PC-3 (cell line): ENCODE measurements at regions not wholly inside any gene's neighbourhood (a gene's known extent, or its start where the extent isn't known, plus 50 kb on each side); places are given as distances from the start of the nearest gene placed in this dataset.

Experiments
- ATAC-seq: fragments of 200-7000 bp; cut with Tn5 transposase; 2 replicates; pipeline ENCODE4 v1.9.1; 2020; ENCODE audit warnings: mild to moderate bottlenecking, moderate library complexity
- BruUV-seq: library from RNA; stranded (reverse); fragments of 400-500 nt; replicated peaks from 2 replicates; lab custom pipeline; 2021; lab: Mats Ljungman, UMichigan
- CTCF ChIA-PET: fragments of 300-600 bp; sonication (Branson Sonifier 250); formaldehyde crosslinking; loops from one replicate; lab custom pipeline; 2022; ENCODE audit warnings: antibody characterized with exemption; lab: Charles Lee
- POLR2A ChIA-PET: fragments of 300-600 bp; sonication (Branson Sonifier 250); formaldehyde crosslinking; loops from one replicate; lab custom pipeline; 2022; ENCODE audit warnings: antibody characterized with exemption; ENCODE audit not compliant: unreplicated experiment; lab: Charles Lee
- DNase-seq: peaks from one replicate; pipeline ENCODE4 v3.0.0-alpha.2; 2015
- H2AFZ ChIP-seq: fragments of 300-600 bp; sonication (generic); 2 replicates; pipeline ENCODE4 v1.6.0; 2016; ENCODE audit warnings: antibody characterized with exemption, low read length
- H3F3A ChIP-seq: fragments of 300-600 bp; sonication (generic); one replicate; pipeline ENCODE4 v1.6.0; 2017; ENCODE audit warnings: antibody characterized with exemption, low read length, control low read depth, mild to moderate bottlenecking; ENCODE audit not compliant: unreplicated experiment
- H3K27ac ChIP-seq: fragments of 300-600 bp; sonication (generic); 2 replicates; pipeline ENCODE4 v1.5.1; 2016; ENCODE audit warnings: mild to moderate bottlenecking, low read length
- H3K27me3 ChIP-seq: fragments of 300-600 bp; sonication (generic); 2 replicates; pipeline ENCODE4 v1.6.1; 2016; ENCODE audit warnings: low read length, mixed read lengths
- H3K36me3 ChIP-seq: fragments of 300-600 bp; sonication (generic); 2 replicates; pipeline ENCODE4 v1.6.1; 2016; ENCODE audit warnings: low read depth, mixed run types, low read length, mixed read lengths
- H3K4me1 ChIP-seq: fragments of 300-600 bp; sonication (generic); 2 replicates; pipeline ENCODE4 v1.5.1; 2016; ENCODE audit warnings: low read length; ENCODE audit not compliant: insufficient read depth
- H3K4me2 ChIP-seq: fragments of 300-600 bp; sonication (generic); 2 replicates; pipeline ENCODE4 v1.6.0; 2016; ENCODE audit warnings: low read length
- H3K4me3 ChIP-seq: fragments of 300-600 bp; sonication (generic); 2 replicates; pipeline ENCODE4 v1.5.1; 2016; ENCODE audit warnings: mild to moderate bottlenecking, low read length, mixed read lengths
- H3K79me2 ChIP-seq: fragments of 300-600 bp; sonication (generic); 2 replicates; pipeline ENCODE4 v1.6.1; 2017; ENCODE audit warnings: low read length, mixed read lengths
- H3K9ac ChIP-seq: fragments of 300-600 bp; sonication (generic); 2 replicates; pipeline ENCODE4 v1.6.0; 2016; ENCODE audit warnings: mild to moderate bottlenecking, low read length
- H3K9me2 ChIP-seq: fragments of 300-600 bp; sonication (generic); replicated peaks from 2 replicates; pipeline ENCODE4 v1.6.1; 2016; ENCODE audit warnings: mixed run types, low read length, mixed read lengths
- H3K9me3 ChIP-seq: fragments of 300-600 bp; sonication (generic); 2 replicates; pipeline ENCODE4 v1.6.1; 2016; ENCODE audit warnings: low read length, mixed read lengths
- H4K20me1 ChIP-seq: fragments of 300-600 bp; sonication (generic); 2 replicates; pipeline ENCODE4 v1.6.1; 2016; ENCODE audit warnings: low read length, mixed read lengths
- CTCF ChIP-seq: fragments of 300-600 bp; sonication (generic); conservative IDR thresholded peaks from 2 replicates; pipeline ENCODE4 v1.5.1; 2017; ENCODE audit warnings: antibody characterized with exemption, low read depth, mild to moderate bottlenecking, low read length
- EZH2 ChIP-seq: fragments of 300-600 bp; sonication (generic); IDR thresholded peaks from one replicate; pipeline ENCODE4 v1.6.1; 2017; ENCODE audit warnings: antibody characterized with exemption, mild to moderate bottlenecking, low read length; ENCODE audit not compliant: unreplicated experiment
- EZH2phosphoT487 ChIP-seq: fragments of 300-600 bp; sonication (generic); IDR thresholded peaks from 2 replicates; pipeline ENCODE4 v1.6.1; 2018; ENCODE audit warnings: mild to moderate bottlenecking, antibody characterized with exemption, low read length, borderline replicate concordance
- intact Hi-C: fragments of 100-400 bp; cut with micrococcal nuclease; formaldehyde crosslinking; loops from 2 replicates; pipeline ENCODE4 v1.9.0; 2023

GRCh38 chr6:164150232-164150631, 735.7 kb downstream of the QKI start:
- no TSS peak for BruUV-seq
- H3K4me3 ChIP-seq, result no peak overlapping the region
- H3F3A ChIP-seq, result no peaks in the 10 kb centered on the region
- no peak overlapping the region for H3K4me2 ChIP-seq
- CTCF ChIA-PET, result no interaction called here
- H3K4me1 ChIP-seq, result no peaks in the 10 kb centered on the region
- no peaks in the 10 kb centered on the region for H4K20me1 ChIP-seq
- H3K9me3 ChIP-seq, result no peaks in the 10 kb centered on the region
- H3K27ac ChIP-seq, result no peak overlapping the region
- no peak overlapping the region for H3K9ac ChIP-seq
- H3K36me3 ChIP-seq, result no peaks in the 10 kb centered on the region
- POLR2A ChIA-PET, result no interaction called here
- no peaks in the 10 kb centered on the region for H3K79me2 ChIP-seq
- no peak overlapping the region for H2AFZ ChIP-seq
- no peaks in the 10 kb centered on the region for H3K27me3 ChIP-seq
- intact Hi-C loops, result no loop called here
- H3K9me2 ChIP-seq, result no peaks in the 10 kb centered on the region
- no peak for DNase-seq
- no peak for TF ChIP-seq EZH2
- no peak for TF ChIP-seq EZH2phosphoT487
- TF ChIP-seq CTCF, result no peak
- no peak for ATAC-seq

- ChIA-PET CTCF (no interaction called here), POLR2A (no interaction called here)
- H3K4me2 ChIP-seq, result no peak overlapping the region
Observed at GRCh38 chr6:164148788-164149187, 734.3 kb downstream of the QKI start.

More at GRCh38 chr6:164148788-164149187, 734.3 kb downstream of the QKI start:
- no peak overlapping the region for H3K4me3 ChIP-seq
- H4K20me1 ChIP-seq, result no peaks in the 10 kb centered on the region
- H3K9me3 ChIP-seq, result no peaks in the 10 kb centered on the region
- no peaks in the 10 kb centered on the region for H3K79me2 ChIP-seq
- H3K9ac ChIP-seq, result no peak overlapping the region
- H3K36me3 ChIP-seq, result no peaks in the 10 kb centered on the region
- no peaks in the 10 kb centered on the region for H3F3A ChIP-seq
- no peaks in the 10 kb centered on the region for H3K27me3 ChIP-seq
- H3K4me1 ChIP-seq, result no peaks in the 10 kb centered on the region
- no peak overlapping the region for H3K27ac ChIP-seq
- no peak for DNase-seq
- ATAC-seq, result no peak
- no peak for TF ChIP-seq EZH2
- TF ChIP-seq CTCF, result no peak
- TF ChIP-seq EZH2phosphoT487, result no peak
- no peak overlapping the region for H2AFZ ChIP-seq
- intact Hi-C loops, result no loop called here
- H3K9me2 ChIP-seq, result no peaks in the 10 kb centered on the region
- no TSS peak for BruUV-seq
